ENCODE measurements at regions not wholly inside any gene's neighbourhood (a gene's known extent, or its start where the extent isn't known, plus 50 kb on each side); places are given as distances from the start of the nearest gene placed in this dataset.
A peak's percentile ranks its signal among the peaks of the same experiment; 100 is the strongest.

DNA sequence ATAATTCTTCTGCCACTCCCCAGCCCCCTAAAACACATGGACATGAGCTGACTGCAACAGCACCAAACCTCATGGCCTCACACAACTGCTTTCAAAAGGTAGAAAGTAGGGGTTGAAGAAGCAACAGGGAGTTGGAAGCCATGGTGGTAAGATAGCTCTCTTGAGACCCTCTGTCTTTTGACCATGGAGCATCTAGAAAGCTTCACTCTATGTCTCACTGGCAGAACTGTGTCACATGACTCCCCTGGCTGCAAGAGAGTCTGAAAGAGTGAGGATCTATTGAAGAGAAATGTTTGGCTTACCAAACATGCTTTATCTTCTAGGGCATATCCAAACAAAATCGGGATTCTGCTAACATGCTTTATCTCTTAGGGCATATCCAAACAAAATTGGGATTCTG is 142.9 kb upstream of the WSCD2 start:
- no peak overlapping the region for H3K9ac ChIP-seq (ENCODE audit: low read length)
- H3K9me3 ChIP-seq (ENCODE audit: insufficient read depth, low read length): no peaks in the 10 kb centered on the region
- H3K36me3 ChIP-seq (replicated peaks; ENCODE audit: low read depth, low read length): no peaks in the 10 kb centered on the region
- no peak overlapping the region for H2AFZ ChIP-seq (ENCODE audit: low read depth, low read length)
- H3K4me3 ChIP-seq (ENCODE audit: low read length): no peak overlapping the region
- no peak overlapping the region for H3K4me2 ChIP-seq (ENCODE audit: low read length)
- no peaks in the 10 kb centered on the region for H4K20me1 ChIP-seq (ENCODE audit: insufficient read depth, low read length)
- H3K27ac ChIP-seq (ENCODE audit: low read length): no peak overlapping the region
- no peaks in the 10 kb centered on the region for H3K79me2 ChIP-seq (ENCODE audit: low read length)
- TF ChIP-seq EZH2phosphoT487 (IDR thresholded peaks at IDR 0.05; ENCODE audit: low read depth): no peak
- TF ChIP-seq, protein P1, sequence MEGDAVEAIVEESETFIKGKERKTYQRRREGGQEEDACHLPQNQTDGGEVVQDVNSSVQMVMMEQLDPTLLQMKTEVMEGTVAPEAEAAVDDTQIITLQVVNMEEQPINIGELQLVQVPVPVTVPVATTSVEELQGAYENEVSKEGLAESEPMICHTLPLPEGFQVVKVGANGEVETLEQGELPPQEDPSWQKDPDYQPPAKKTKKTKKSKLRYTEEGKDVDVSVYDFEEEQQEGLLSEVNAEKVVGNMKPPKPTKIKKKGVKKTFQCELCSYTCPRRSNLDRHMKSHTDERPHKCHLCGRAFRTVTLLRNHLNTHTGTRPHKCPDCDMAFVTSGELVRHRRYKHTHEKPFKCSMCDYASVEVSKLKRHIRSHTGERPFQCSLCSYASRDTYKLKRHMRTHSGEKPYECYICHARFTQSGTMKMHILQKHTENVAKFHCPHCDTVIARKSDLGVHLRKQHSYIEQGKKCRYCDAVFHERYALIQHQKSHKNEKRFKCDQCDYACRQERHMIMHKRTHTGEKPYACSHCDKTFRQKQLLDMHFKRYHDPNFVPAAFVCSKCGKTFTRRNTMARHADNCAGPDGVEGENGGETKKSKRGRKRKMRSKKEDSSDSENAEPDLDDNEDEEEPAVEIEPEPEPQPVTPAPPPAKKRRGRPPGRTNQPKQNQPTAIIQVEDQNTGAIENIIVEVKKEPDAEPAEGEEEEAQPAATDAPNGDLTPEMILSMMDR (IDR thresholded peaks at IDR 0.05; ENCODE audit: low read depth, low read length): no peak
- H3K27me3 ChIP-seq (ENCODE audit: low read depth, low read length): peaks cover 39% of the 10 kb centered on the region
- H3K4me1 ChIP-seq (ENCODE audit: low read length): no peaks in the 10 kb centered on the region

DNA sequence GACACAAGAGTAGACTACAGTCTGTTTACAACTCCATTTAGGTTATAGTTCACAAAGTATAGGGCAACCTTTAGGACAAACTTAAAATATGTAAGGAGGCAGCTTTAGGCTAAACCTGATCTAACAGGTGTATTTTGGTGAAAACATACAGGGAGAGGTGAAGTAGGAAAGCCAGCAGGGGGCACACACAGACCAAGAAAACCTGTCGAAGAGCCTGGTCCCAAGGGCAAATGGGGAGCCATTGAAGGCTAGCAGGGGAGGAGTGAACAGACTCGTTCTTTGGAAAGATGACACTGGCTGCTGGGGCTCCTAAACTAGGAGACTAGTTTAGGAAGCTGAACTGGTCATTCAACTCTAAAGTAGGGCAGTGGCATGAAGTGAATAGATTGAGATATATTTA is 138.8 kb upstream of the WSCD2 start:
- H3K4me3 ChIP-seq (ENCODE audit: low read length): no peak overlapping the region
- no peak for TF ChIP-seq EZH2phosphoT487 (IDR thresholded peaks at IDR 0.05; ENCODE audit: low read depth)
- TF ChIP-seq, protein P1 (IDR thresholded peaks at IDR 0.05; ENCODE audit: low read depth, low read length): peak; percentile 63
- H2AFZ ChIP-seq (ENCODE audit: low read depth, low read length): no peak overlapping the region

DNA sequence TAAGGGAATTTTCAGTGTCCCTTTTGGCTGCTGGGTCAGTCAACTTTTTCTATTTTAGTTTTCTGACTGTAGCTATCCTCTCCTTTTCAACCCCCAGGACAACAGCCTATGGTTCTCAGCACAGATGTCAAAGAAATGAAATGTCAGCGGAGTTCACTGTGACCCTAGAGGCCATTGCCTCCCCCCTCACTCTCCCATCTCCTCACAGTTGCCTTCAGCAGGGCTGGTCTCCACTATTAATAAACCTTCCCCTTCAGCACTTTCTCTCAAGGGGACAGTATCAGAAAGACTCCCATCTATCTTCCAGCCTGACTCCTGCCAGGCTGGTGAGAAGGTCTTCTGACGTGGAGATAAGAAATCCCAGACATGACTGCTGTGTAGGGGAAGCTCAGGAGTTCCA is 137.1 kb upstream of the WSCD2 start:
- no peaks in the 10 kb centered on the region for H3K4me1 ChIP-seq (ENCODE audit: low read length)
- no peaks in the 10 kb centered on the region for H3K79me2 ChIP-seq (ENCODE audit: low read length)
- H4K20me1 ChIP-seq (ENCODE audit: insufficient read depth, low read length): no peaks in the 10 kb centered on the region
- TF ChIP-seq, protein P1 (IDR thresholded peaks at IDR 0.05; ENCODE audit: low read depth, low read length): no peak
- TF ChIP-seq EZH2phosphoT487 (IDR thresholded peaks at IDR 0.05; ENCODE audit: low read depth): no peak
- no peak overlapping the region for H3K4me2 ChIP-seq (ENCODE audit: low read length)
- H3K4me3 ChIP-seq (ENCODE audit: low read length): no peak overlapping the region
- H3K9ac ChIP-seq (ENCODE audit: low read length): no peak overlapping the region
- no peak overlapping the region for H3K27ac ChIP-seq (ENCODE audit: low read length)
- H3K27me3 ChIP-seq (ENCODE audit: low read depth, low read length): peaks cover 27% of the 10 kb centered on the region
- no peaks in the 10 kb centered on the region for H3K36me3 ChIP-seq (replicated peaks; ENCODE audit: low read depth, low read length)
- H3K9me3 ChIP-seq (ENCODE audit: insufficient read depth, low read length): no peaks in the 10 kb centered on the region
- no peak overlapping the region for H2AFZ ChIP-seq (ENCODE audit: low read depth, low read length)

More for the DNA sequence above, 138.8 kb upstream of the WSCD2 start:
- Histone ChIP-seq H4K20me1 (ENCODE audit: insufficient read depth, low read length) (no peaks in the 10 kb centered on the region), H3K79me2 (ENCODE audit: low read length) (no peaks in the 10 kb centered on the region), H3K27me3 (ENCODE audit: low read depth, low read length) (peaks cover 25% of the 10 kb centered on the region), H3K9ac (ENCODE audit: low read length) (no peak overlapping the region), H3K9me3 (ENCODE audit: insufficient read depth, low read length) (no peaks in the 10 kb centered on the region), H3K4me2 (ENCODE audit: low read length) (no peak overlapping the region), H3K36me3 (replicated peaks; ENCODE audit: low read depth, low read length) (no peaks in the 10 kb centered on the region), H3K4me1 (ENCODE audit: low read length) (no peaks in the 10 kb centered on the region), H3K27ac (ENCODE audit: low read length) (no peak overlapping the region)

DNA sequence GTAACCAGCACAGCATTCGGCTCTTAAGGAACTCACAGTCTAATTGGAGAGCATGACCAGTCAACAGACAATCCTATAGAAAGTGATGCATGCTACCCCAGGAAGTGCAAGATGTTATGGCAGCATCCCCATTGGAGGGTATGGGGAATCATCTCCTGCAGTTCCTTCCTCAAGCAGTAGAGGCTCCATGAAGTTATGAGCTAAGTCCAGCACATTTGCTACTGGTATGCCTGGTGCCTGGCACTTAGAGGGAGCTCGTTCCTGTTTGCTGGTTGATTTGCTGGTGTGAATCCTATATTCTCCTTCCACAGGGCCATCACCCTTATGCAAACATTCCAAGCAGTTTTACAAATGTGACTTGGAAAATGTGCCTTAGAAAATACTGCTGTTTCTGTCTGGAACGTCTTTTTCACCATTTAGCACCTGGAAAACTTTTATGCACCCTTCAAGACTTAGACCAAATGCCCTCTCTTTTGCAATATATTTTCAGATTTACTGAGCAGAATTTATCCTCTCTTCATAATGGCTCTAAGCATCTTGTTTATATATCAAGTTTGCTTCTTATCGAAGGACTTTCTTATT is 136.1 kb upstream of the WSCD2 start:
- Histone ChIP-seq H3K4me1 (ENCODE audit: low read length) (no peaks in the 10 kb centered on the region), H3K27me3 (ENCODE audit: low read depth, low read length) (peaks cover 27% of the 10 kb centered on the region), H3K4me3 (ENCODE audit: low read length) (no peak overlapping the region), H3K27ac (ENCODE audit: low read length) (no peak overlapping the region), H3K4me2 (ENCODE audit: low read length) (no peak overlapping the region), H2AFZ (ENCODE audit: low read depth, low read length) (no peak overlapping the region), H3K9me3 (ENCODE audit: insufficient read depth, low read length) (no peaks in the 10 kb centered on the region), H3K9ac (ENCODE audit: low read length) (no peak overlapping the region), H3K79me2 (ENCODE audit: low read length) (no peaks in the 10 kb centered on the region), H4K20me1 (ENCODE audit: insufficient read depth, low read length) (no peaks in the 10 kb centered on the region), H3K36me3 (replicated peaks; ENCODE audit: low read depth, low read length) (no peaks in the 10 kb centered on the region)
- TF ChIP-seq EZH2phosphoT487 (IDR thresholded peaks at IDR 0.05; ENCODE audit: low read depth): no peak
- TF ChIP-seq, protein P1 (IDR thresholded peaks at IDR 0.05; ENCODE audit: low read depth, low read length): peak; percentile 28
